NCI-H128 (cell line): ENCODE measurements at regions not wholly inside any gene's neighbourhood (a gene's known extent, or its start where the extent isn't known, plus 50 kb on each side); places are given as distances from the start of the nearest gene placed in this dataset.

ENCODE experiments used
- DNase-seq: peaks from one replicate; lab custom pipeline; 2025; ENCODE audit not compliant: unreplicated experiment; lab: John Stamatoyannopoulos, UW

DNA sequence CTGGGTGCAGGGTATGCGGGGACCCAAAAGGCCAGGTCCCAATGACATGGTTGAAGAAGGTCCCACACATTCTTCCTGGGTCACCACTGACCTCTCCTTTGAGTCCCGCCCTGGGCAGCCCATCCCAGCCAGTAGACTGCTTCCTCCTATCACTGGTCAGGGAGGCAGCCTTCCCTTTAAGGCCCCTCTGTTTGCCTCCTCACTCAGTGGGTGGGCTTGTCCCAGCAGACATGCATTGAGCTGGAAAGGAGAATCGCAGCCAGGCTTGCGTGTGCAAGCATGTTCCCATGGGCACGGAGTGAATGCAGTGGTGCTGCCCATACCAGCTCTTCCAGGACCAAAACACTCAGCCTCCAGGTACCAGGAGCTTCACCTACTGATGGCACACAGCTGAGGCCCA is 162.4 kb upstream of the SYT13 start:
- DNase-seq, result no peak

GRCh38 chr11:45446998-45447397 is 160.9 kb upstream of the SYT13 start:
- no peak for DNase-seq

- no peak for DNase-seq
These were observed 160.3 kb upstream of the SYT13 start for GRCh38 chr11:45446434-45446833.

- no peak for DNase-seq
These were observed 158.7 kb upstream of the SYT13 start for GRCh38 chr11:45444796-45445195.

- DNase-seq, result no peak
These were observed 154.0 kb upstream of the SYT13 start for GRCh38 chr11:45440111-45440510.

GRCh38 chr11:45436966-45437365 is 150.8 kb upstream of the SYT13 start:
- no peak for DNase-seq

GRCh38 chr11:45436118-45436517 is 150.0 kb upstream of the SYT13 start:
- no peak for DNase-seq

DNA sequence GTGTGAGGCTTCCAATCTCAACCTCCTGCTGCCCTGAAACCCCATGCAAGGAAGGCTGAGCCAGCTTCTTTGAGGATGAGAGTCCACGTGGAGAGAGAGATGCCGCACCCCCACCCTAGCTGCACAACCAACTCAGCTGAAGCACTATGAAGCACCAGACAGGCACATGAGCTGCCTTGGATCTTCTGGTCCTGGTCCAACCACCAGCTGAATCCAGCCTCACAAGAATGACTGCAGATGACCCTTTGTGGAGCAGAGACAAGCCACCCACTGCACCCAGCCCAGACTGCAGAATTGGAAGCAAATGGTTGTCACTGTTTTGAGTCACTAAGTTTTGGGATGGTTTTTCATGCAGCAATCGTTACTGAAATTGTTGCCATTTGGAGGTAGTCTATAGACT is 149.6 kb upstream of the SYT13 start:
- DNase-seq, result no peak

DNA sequence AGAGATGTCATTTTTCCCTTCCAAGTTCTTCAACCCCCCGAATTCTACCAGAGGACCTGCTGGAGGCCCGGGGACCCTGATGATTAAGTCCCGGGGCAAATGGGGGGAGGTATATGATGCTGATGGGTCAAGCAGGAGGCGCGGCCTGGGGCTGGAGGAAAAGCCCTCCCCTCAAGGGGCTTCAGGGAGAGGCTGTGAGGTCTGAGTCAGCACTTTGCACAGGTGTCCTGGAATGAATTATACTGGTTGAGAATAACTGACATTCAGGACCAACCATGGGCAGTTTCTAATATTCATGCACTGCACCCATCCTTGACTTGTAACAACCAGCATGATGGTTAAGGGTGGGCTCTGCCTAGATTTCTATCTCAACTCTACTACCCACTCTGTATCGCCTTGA is 146.8 kb upstream of the SYT13 start:
- no peak for DNase-seq

DNA sequence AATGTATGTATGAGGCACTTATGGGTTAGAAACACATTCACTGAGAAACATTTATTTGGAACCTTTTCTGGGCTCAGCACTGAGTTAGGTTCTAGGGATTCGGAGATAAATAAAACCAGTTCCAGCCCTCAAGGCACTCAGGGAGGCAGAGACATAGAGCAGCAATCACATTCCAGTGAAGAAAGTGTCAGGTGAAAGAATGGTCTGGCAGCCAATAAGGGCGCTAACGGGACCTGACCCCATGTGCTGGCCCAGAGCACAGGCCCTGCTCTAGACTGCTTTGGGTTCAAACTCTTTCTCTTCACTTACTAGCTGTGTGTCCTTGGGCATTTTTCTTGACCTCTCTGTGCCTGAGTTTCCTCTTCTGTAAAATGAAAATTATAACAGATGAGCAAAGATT is 146.0 kb upstream of the SYT13 start:
- DNase-seq, result no peak

GRCh38 chr11:45431046-45432018 is 145.2 kb upstream of the SYT13 start:
- no peak for DNase-seq

- DNase-seq, result no peak
These were observed 144.2 kb upstream of the SYT13 start for GRCh38 chr11:45430361-45430760.

- DNase-seq, result no peak
These were observed 143.6 kb upstream of the SYT13 start for GRCh38 chr11:45429719-45430118.

- DNase-seq, result no peak
These were observed 142.5 kb upstream of the SYT13 start for GRCh38 chr11:45428541-45429230.

DNA sequence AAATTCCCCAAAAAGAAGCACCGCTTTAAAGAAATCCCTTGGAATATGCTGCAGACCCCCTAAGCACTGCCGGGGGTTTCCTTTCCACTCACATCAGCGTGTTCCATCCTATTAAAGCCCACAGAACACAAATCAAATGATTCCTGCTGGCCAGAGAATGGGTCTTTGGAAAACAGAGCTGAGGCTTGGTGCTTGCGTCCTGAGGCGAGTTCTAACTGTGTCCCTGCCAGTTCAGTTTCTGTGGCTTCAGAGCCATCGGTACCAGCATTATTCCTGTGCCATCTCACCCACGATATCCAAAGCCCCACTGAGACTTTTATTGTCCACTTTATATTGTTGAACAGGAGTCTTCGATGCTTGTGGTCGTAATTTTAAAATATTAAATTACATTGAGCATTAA is 142.0 kb upstream of the SYT13 start:
- no peak for DNase-seq

DNA sequence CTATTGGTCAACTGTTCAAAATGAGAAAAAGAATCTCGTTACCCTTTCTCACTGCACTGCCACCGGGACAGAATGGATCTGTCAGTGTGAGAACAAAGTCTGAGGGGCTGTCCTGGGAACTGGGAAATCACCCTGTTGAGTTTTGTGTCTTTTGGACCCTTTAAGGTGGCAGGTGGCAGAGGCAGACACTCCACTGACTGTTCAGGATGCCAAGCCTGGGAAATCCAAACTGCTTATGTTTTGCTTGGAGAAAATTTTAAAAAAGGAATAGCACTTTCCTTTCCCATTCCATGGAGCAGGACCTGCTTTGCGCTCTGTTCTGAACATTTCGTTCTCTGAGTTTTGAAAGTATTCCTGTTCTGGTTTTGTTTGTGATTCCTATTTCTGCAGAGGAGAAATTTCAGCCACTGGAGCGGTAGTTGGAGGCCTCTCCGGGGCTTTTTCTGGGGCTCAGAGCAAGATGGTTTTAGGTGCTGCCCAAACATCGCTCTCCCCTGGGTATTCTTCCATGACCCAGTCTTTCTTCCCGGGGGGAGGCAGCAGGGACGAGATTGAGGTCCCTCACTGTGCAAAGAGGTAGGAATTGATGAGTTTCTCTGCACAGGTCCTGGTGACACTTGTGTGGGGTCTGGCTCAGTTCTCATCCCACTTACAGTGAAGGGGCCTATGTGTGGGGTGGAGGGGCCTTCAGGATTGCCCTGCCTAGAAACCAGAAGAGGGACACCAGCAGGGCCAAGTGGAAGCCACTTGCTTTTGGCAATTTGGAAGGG is 138.5 kb upstream of the SYT13 start:
- DNase-seq, result no peak

- no peak for DNase-seq
These were observed 137.5 kb upstream of the SYT13 start for GRCh38 chr11:45423475-45424120.

GRCh38 chr11:45423036-45423435 is 136.9 kb upstream of the SYT13 start:
- DNase-seq, result no peak

DNA sequence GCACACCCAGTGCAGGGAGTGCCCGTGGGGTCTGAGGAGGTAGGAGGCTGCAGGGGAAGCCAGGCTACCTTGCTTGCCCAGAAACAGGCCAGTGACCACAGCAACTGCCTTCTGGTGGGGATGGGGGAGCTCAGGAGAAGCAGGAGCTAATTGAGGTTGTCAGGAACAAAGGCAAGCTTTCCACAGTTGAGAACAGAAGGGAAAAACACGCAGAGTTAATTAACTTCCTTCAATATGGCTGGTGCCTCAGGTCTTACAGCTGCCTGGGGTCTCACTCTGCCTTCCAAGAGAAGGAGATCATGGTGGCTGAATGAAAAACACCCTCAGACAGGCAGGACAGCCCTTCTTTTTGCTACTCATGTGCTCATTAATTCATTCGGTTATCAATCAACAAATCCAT is 127.9 kb upstream of the SYT13 start:
- DNase-seq, result no peak

GRCh38 chr11:45413156-45413858 is 127.2 kb upstream of the SYT13 start:
- no peak for DNase-seq
